ENCODE measurements at regions not wholly inside any gene's neighbourhood (a gene's known extent, or its start where the extent isn't known, plus 50 kb on each side); places are given as distances from the start of the nearest gene placed in this dataset.

DNA sequence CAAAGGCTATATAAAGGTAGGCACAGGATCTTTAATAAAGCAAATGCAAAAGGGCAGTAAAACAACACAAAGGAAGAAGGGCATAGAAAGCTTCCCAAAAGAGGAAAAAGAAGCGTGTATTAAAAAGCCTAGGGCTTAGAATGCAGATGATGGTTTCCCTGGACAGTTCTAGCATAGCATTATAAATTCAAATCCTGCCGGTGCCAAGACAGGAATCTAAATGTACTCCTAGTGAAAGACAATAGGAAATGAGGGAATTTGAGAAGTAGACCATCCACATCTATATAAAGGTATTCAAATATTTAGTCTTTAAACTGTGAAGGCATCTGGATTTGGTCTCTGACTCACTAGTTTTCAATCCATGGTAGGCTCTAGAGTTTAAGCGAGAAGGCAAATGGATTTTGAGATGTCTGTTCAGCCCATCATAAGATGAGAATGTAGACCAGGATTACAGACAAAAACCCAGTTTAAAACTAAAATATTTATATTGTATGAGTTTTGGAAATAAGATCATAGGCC lies 431.8 kb downstream of the TBL1XR1 start:
- Histone ChIP-seq H4K20me1 (ENCODE audit: insufficient read depth, low read length) (no peaks in the 10 kb centered on the region), H3K36me3 (ENCODE audit: insufficient read depth, low read length) (no peaks in the 10 kb centered on the region), H2AFZ (ENCODE audit: low read depth, low read length) (no peak overlapping the region), H3K4me3 (ENCODE audit: low read depth in 1 of 2, low read length in 2 of 2) (no peak overlapping the region), H3K4me2 (ENCODE audit: insufficient read depth, low read length) (no peak overlapping the region), H3K4me1 (ENCODE audit: insufficient read depth, low read length) (no peaks in the 10 kb centered on the region), H3K27ac (ENCODE audit: low read length) (no peak overlapping the region), H3K9ac (ENCODE audit: low read depth, low read length) (no peak overlapping the region), H3K9me3 (ENCODE audit: insufficient read depth, low read length, severe bottlenecking) (no peaks in the 10 kb centered on the region), H3K27me3 (ENCODE audit: insufficient read depth, low read length, poor library complexity) (no peaks in the 10 kb centered on the region), H3K79me2 (ENCODE audit: insufficient read depth, low read length) (no peaks in the 10 kb centered on the region)
- DNase-seq (no peak), ATAC-seq (ENCODE audit: insufficient read depth, low read depth) (no peak)
- TF ChIP-seq CTCF (IDR thresholded peaks at IDR 0.05; ENCODE audit: borderline replicate concordance, extremely low read depth, low read length, poor library complexity, severe bottlenecking) (no peak), EZH2 (IDR thresholded peaks at IDR 0.05; ENCODE audit: borderline replicate concordance, low read depth, low read length, severe bottlenecking) (no peak)

DNA sequence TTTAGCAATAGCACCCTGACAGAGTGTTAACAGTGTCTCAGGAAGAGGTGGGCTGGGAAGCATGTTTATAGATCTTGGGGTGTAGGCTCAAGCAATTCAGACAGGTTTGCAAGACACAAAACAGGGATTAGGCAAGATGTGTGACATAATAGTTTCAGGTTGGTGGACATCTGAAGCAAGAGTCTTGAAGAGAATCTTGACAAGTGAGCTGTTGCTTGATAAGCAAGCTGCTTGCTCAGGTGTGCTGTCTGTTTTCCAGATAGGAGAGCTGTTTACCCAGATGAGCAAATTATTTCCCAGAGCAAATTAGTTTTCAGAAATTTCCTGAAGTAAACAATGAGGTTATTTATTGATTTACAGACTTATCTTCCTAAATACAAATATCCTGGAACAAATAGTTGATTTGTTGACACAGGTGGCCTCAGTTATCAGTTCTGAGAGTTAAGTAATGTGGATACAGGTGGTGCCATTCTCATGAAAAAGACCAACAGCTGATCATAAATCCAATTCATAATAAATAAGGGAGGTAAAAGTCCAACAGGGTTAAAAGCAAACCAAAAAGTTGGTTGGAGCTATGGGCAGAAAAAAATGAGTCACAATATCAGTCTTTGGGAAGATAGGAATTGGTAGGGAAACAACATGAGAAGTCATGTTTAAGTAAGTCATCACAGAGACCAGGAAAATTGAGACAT lies 437.3 kb downstream of the TBL1XR1 start:
- TF ChIP-seq CTCF (IDR thresholded peaks at IDR 0.05; ENCODE audit: borderline replicate concordance, extremely low read depth, low read length, poor library complexity, severe bottlenecking) = no peak
- no peak for TF ChIP-seq EZH2 (IDR thresholded peaks at IDR 0.05; ENCODE audit: borderline replicate concordance, low read depth, low read length, severe bottlenecking)
- H2AFZ ChIP-seq (ENCODE audit: low read depth, low read length) = no peak overlapping the region
- H3K4me3 ChIP-seq (ENCODE audit: low read depth in 1 of 2, low read length in 2 of 2) = no peak overlapping the region
- H3K4me2 ChIP-seq (ENCODE audit: insufficient read depth, low read length) = no peak overlapping the region
- DNase-seq (no peak), ATAC-seq (ENCODE audit: insufficient read depth, low read depth) (no peak)
- H3K9ac ChIP-seq (ENCODE audit: low read depth, low read length) = no peak overlapping the region
- no peaks in the 10 kb centered on the region for H3K36me3 ChIP-seq (ENCODE audit: insufficient read depth, low read length)
- H3K27me3 ChIP-seq (ENCODE audit: insufficient read depth, low read length, poor library complexity) = no peaks in the 10 kb centered on the region
- H3K9me3 ChIP-seq (ENCODE audit: insufficient read depth, low read length, severe bottlenecking) = no peaks in the 10 kb centered on the region
- H3K27ac ChIP-seq (ENCODE audit: low read length) = no peak overlapping the region
- H4K20me1 ChIP-seq (ENCODE audit: insufficient read depth, low read length) = no peaks in the 10 kb centered on the region
- H3K79me2 ChIP-seq (ENCODE audit: insufficient read depth, low read length) = no peaks in the 10 kb centered on the region
- H3K4me1 ChIP-seq (ENCODE audit: insufficient read depth, low read length) = no peaks in the 10 kb centered on the region

DNA sequence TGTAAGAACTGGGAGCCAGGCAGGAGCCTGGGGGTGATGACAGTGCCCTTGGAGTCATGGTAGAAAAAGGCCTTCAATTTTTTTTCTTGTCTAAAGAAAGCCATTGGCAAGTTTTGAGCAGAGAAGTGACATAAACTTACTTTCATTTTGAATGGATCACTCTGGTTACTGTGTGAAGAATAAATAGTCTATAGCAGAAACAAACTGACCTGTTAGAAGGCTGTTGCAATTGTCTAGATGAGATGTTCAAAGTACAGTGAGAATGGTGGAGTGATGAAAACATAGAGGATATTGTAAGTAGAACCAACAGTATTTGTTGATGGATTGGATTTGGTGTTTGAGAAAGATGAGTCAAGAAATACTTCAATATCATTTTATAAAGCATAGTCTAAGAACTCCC lies 439.9 kb downstream of the TBL1XR1 start:
- Histone ChIP-seq H4K20me1 (ENCODE audit: insufficient read depth, low read length) (no peaks in the 10 kb centered on the region), H3K4me1 (ENCODE audit: insufficient read depth, low read length) (no peaks in the 10 kb centered on the region), H3K36me3 (ENCODE audit: insufficient read depth, low read length) (no peaks in the 10 kb centered on the region), H3K27ac (ENCODE audit: low read length) (no peak overlapping the region), H3K27me3 (ENCODE audit: insufficient read depth, low read length, poor library complexity) (no peaks in the 10 kb centered on the region), H2AFZ (ENCODE audit: low read depth, low read length) (no peak overlapping the region), H3K9ac (ENCODE audit: low read depth, low read length) (no peak overlapping the region), H3K4me2 (ENCODE audit: insufficient read depth, low read length) (no peak overlapping the region), H3K9me3 (ENCODE audit: insufficient read depth, low read length, severe bottlenecking) (no peaks in the 10 kb centered on the region), H3K79me2 (ENCODE audit: insufficient read depth, low read length) (no peaks in the 10 kb centered on the region), H3K4me3 (ENCODE audit: low read depth in 1 of 2, low read length in 2 of 2) (no peak overlapping the region)
- TF ChIP-seq CTCF (IDR thresholded peaks at IDR 0.05; ENCODE audit: borderline replicate concordance, extremely low read depth, low read length, poor library complexity, severe bottlenecking) (no peak), EZH2 (IDR thresholded peaks at IDR 0.05; ENCODE audit: borderline replicate concordance, low read depth, low read length, severe bottlenecking) (no peak)
- DNase-seq = no peak
- ATAC-seq (ENCODE audit: insufficient read depth, low read depth) = no peak
